ENCODE measurements at regions not wholly inside any gene's neighbourhood (a gene's known extent, or its start where the extent isn't known, plus 50 kb on each side); places are given as distances from the start of the nearest gene placed in this dataset.

GRCh38 chr4:156396534-156396933, 442.9 kb upstream of the CTSO start:
- no peak overlapping the region for H3K4me3 ChIP-seq
- ATAC-seq (no peak), FAIRE-seq (no peak), DNase-seq (ENCODE audit: low read depth in 1 of 2, low spot score in 1 of 2) (no peak)
- no peak overlapping the region for H3K27ac ChIP-seq
- CTCF ChIA-PET, result interaction anchor here (0.7 kb wide), 1 partner anchor 245 kb away, joined by 3 read pairs; no protein-coding TSS in a partner anchor
- H3K4me1 ChIP-seq, result no peaks in the 10 kb centered on the region
- no peaks in the 10 kb centered on the region for H3K9me3 ChIP-seq
- POLR2A ChIA-PET, result no interaction called here
- 21% methylated on average over 2 of the region's 2 CpGs for WGBS (ENCODE audit: missing lambda C conversion rate)
- TF ChIP-seq NFE2L2 (conservative IDR thresholded peaks at IDR 0.05; ENCODE audit: low read length), result no peak
- TF ChIP-seq NR3C1 (IDR thresholded peaks at IDR 0.05), result no peak
- TF ChIP-seq HDAC2 (IDR thresholded peaks at IDR 0.05), result no peak
- no peak for TF ChIP-seq BHLHE40 (IDR thresholded peaks at IDR 0.05; ENCODE audit: low read depth, low read length)
- TF ChIP-seq MAFK (IDR thresholded peaks at IDR 0.05; ENCODE audit: partially characterized antibody), result no peak
- no peak for TF ChIP-seq POLR2AphosphoS2 (conservative IDR thresholded peaks at IDR 0.05; ENCODE audit: low read length)
- TF ChIP-seq JUNB (IDR thresholded peaks at IDR 0.05), result no peak
- no peak for TF ChIP-seq CHD2 (IDR thresholded peaks at IDR 0.05; ENCODE audit: low read length, partially characterized antibody)
- no peak for TF ChIP-seq E2F6 (IDR thresholded peaks at IDR 0.05; ENCODE audit: borderline replicate concordance, low read depth)
- TF ChIP-seq KDM1A (IDR thresholded peaks at IDR 0.05; ENCODE audit: low read depth), result no peak
- no peak for TF ChIP-seq RFX5 (IDR thresholded peaks at IDR 0.05)
- no peak for TF ChIP-seq FOSL2 (IDR thresholded peaks at IDR 0.05)
- TF ChIP-seq FOSL2 (CRISPR knock-in tag; IDR thresholded peaks at IDR 0.05), result no peak
- TF ChIP-seq ESRRA (IDR thresholded peaks at IDR 0.05; ENCODE audit: borderline replicate concordance, low read length), result no peak
- no peak overlapping the region for H3K4me2 ChIP-seq

GRCh38 chr4:156391325-156391653, 437.6 kb upstream of the CTSO start:
- Histone ChIP-seq H3K4me1 (no peaks in the 10 kb centered on the region), H3K4me3 (no peak overlapping the region), H3K9me3 (no peaks in the 10 kb centered on the region), H3K4me2 (no peak overlapping the region), H3K27ac (no peak overlapping the region)
- ATAC-seq (no peak), FAIRE-seq (no peak), DNase-seq (ENCODE audit: low read depth in 1 of 2, low spot score in 1 of 2) (no peak)
- TF ChIP-seq EP300 (IDR thresholded peaks at IDR 0.05) (no peak), EHF (CRISPR knock-in tag; IDR thresholded peaks at IDR 0.05) (no peak), TP53 (CRISPR knock-in tag; IDR thresholded peaks at IDR 0.05) (no peak), EHMT2 (IDR thresholded peaks at IDR 0.05; ENCODE audit: low read depth) (no peak), CBX8 (IDR thresholded peaks at IDR 0.05) (no peak), ZFP36 (IDR thresholded peaks at IDR 0.05; ENCODE audit: borderline replicate concordance, partially characterized antibody) (no peak), CHD2 (IDR thresholded peaks at IDR 0.05; ENCODE audit: low read length, partially characterized antibody) (no peak), NFE2L2 (conservative IDR thresholded peaks at IDR 0.05; ENCODE audit: low read length) (no peak), MAZ (IDR thresholded peaks at IDR 0.05; ENCODE audit: borderline replicate concordance, low read depth, low read length) (no peak), SREBF2 (IDR thresholded peaks at IDR 0.05) (no peak), MAFK (IDR thresholded peaks at IDR 0.05; ENCODE audit: partially characterized antibody) (no peak), JUNB (IDR thresholded peaks at IDR 0.05) (no peak)
- POLR2A ChIA-PET, result no interaction called here
- CTCF ChIA-PET, result no interaction called here
- 49% methylated on average over 2 of the region's 2 CpGs for WGBS (ENCODE audit: missing lambda C conversion rate)

DNA sequence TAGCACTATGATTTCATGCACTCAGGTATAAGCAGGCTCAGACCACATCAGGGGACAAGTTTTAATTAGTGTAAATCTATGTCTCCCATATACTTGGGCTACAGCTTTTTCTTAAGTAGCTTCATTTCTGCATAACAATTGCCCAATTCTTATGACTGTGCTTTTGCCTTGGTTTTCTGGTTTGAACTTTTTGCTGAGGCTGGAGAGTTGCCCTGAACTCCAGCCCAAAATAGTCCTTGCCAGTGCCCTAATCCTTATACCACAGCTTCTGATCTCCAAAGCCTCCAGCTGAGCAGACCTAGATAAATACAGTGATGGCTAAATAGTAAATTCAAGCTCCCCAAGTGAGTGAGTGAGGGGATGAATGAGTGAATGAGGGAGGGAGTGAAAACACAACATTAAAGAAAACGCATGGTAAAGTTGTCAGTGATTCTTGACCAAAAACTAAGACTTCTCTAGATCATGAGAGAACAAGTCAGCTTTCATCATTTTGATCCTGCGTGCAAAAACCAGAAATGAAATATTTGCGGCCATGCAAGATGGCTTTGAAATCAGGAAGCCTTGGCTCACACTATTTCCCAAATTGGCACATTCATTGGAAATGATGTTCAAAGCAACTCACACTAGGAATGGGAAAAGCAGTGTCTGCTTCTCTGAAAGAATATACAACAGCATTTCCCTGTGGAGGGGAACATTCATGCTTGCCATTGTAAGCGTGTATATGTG, 437.1 kb upstream of the CTSO start:
- Histone ChIP-seq H3K27ac (no peak overlapping the region), H3K4me1 (no peaks in the 10 kb centered on the region), H3K4me3 (no peak overlapping the region), H3K4me2 (no peak overlapping the region), H3K9me3 (no peaks in the 10 kb centered on the region)
- ChIA-PET POLR2A (no interaction called here), CTCF (no interaction called here)
- ATAC-seq (no peak), FAIRE-seq (no peak), DNase-seq (ENCODE audit: low read depth in 1 of 2, low spot score in 1 of 2) (no peak)
- WGBS (ENCODE audit: missing lambda C conversion rate), result 72% methylated on average over 4 of the region's 4 CpGs
- no peak for TF ChIP-seq BHLHE40 (IDR thresholded peaks at IDR 0.05; ENCODE audit: low read depth, low read length)
- no peak for TF ChIP-seq NR3C1 (IDR thresholded peaks at IDR 0.05)
- no peak for TF ChIP-seq GATA3 (IDR thresholded peaks at IDR 0.05; ENCODE audit: borderline replicate concordance)
- no peak for TF ChIP-seq MYC (IDR thresholded peaks at IDR 0.05; ENCODE audit: borderline replicate concordance, low read length)
- TF ChIP-seq RARB (CRISPR knock-in tag; IDR thresholded peaks at IDR 0.05), result no peak
- TF ChIP-seq HDAC2 (IDR thresholded peaks at IDR 0.05), result no peak
- TF ChIP-seq ELK1 (IDR thresholded peaks at IDR 0.05; ENCODE audit: low read depth, low read length), result no peak
- no peak for TF ChIP-seq ZSCAN20 (CRISPR knock-in tag; IDR thresholded peaks at IDR 0.05)
- TF ChIP-seq, protein P1, sequence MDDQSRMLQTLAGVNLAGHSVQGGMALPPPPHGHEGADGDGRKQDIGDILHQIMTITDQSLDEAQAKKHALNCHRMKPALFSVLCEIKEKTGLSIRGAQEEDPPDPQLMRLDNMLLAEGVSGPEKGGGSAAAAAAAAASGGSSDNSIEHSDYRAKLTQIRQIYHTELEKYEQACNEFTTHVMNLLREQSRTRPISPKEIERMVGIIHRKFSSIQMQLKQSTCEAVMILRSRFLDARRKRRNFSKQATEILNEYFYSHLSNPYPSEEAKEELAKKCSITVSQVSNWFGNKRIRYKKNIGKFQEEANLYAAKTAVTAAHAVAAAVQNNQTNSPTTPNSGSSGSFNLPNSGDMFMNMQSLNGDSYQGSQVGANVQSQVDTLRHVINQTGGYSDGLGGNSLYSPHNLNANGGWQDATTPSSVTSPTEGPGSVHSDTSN (IDR thresholded peaks at IDR 0.05), result no peak
- no peak for TF ChIP-seq HOXA7 (CRISPR knock-in tag; IDR thresholded peaks at IDR 0.05)
- TF ChIP-seq ZFP36 (IDR thresholded peaks at IDR 0.05; ENCODE audit: borderline replicate concordance, partially characterized antibody), result no peak
- TF ChIP-seq ESRRA (IDR thresholded peaks at IDR 0.05; ENCODE audit: borderline replicate concordance, low read length), result no peak
- no peak for TF ChIP-seq NFE2L2 (conservative IDR thresholded peaks at IDR 0.05; ENCODE audit: low read length)
- no peak for TF ChIP-seq JUN (IDR thresholded peaks at IDR 0.05)
- no peak for TF ChIP-seq RCOR1 (IDR thresholded peaks at IDR 0.05; ENCODE audit: low read depth, low read length)
- no peak for TF ChIP-seq FOSL2 (IDR thresholded peaks at IDR 0.05)
- no peak for TF ChIP-seq FOSL2 (CRISPR knock-in tag; IDR thresholded peaks at IDR 0.05)
- no peak for TF ChIP-seq RAD21 (conservative IDR thresholded peaks at IDR 0.05 in 1 of 2, IDR thresholded peaks at IDR 0.05 in 1 of 2)
- TF ChIP-seq ZNF302 (CRISPR knock-in tag; IDR thresholded peaks at IDR 0.05), result no peak
- no peak for TF ChIP-seq MAX (IDR thresholded peaks at IDR 0.05)

All from A549 (cell line).